ENCODE measurements at regions not wholly inside any gene's neighbourhood (a gene's known extent, or its start where the extent isn't known, plus 50 kb on each side); places are given as distances from the start of the nearest gene placed in this dataset.

GRCh38 chr10:107444443-107444842, 279.9 kb upstream of the SORCS1 start:
- no peak overlapping the region for H3K27ac ChIP-seq (ENCODE audit: low read depth, low read length)
- ChIA-PET RAD21 (ENCODE audit: low non-redundant PET in 1 of 2, low total read pairs in 2 of 2, uncharacterized antibody in 2 of 2, unreplicated experiment in 2 of 2) (no interaction called here), POLR2A (no interaction called here), CTCF (no interaction called here)
- H3K4me2 ChIP-seq (ENCODE audit: low read length): no peak overlapping the region
- TF ChIP-seq ELF1 (IDR thresholded peaks at IDR 0.05; ENCODE audit: borderline replicate concordance, low read depth): no peak
- TF ChIP-seq CEBPB (IDR thresholded peaks at IDR 0.05; ENCODE audit: low read depth): no peak
- TF ChIP-seq POLR2A (IDR thresholded peaks at IDR 0.05; ENCODE audit: borderline replicate concordance, extremely low read depth, insufficient read depth, insufficient read length): no peak
- no peak for TF ChIP-seq MAX (IDR thresholded peaks at IDR 0.05)
- no peak for TF ChIP-seq ZNF274 (IDR thresholded peaks at IDR 0.05; ENCODE audit: low read depth, low read length)
- no peak for TF ChIP-seq RAD21 (IDR thresholded peaks at IDR 0.05; ENCODE audit: low read depth)
- no peak for TF ChIP-seq REST (IDR thresholded peaks at IDR 0.05; ENCODE audit: low read depth)
- TF ChIP-seq SRF (IDR thresholded peaks at IDR 0.05; ENCODE audit: low read depth): no peak
- no peak for TF ChIP-seq ATF3 (IDR thresholded peaks at IDR 0.05)
- no peak for TF ChIP-seq EGR1 (IDR thresholded peaks at IDR 0.05; ENCODE audit: low read depth)
- TF ChIP-seq SP1 (IDR thresholded peaks at IDR 0.05; ENCODE audit: low read depth): no peak
- no peak for TF ChIP-seq SIN3A (IDR thresholded peaks at IDR 0.05; ENCODE audit: low read depth)
- TF ChIP-seq YY1 (IDR thresholded peaks at IDR 0.05; ENCODE audit: extremely low read depth, insufficient replicate concordance, low read depth, low read length): no peak
- TF ChIP-seq EZH2phosphoT487 (IDR thresholded peaks at IDR 0.05; ENCODE audit: borderline replicate concordance): no peak
- TF ChIP-seq CBX3 (IDR thresholded peaks at IDR 0.05; ENCODE audit: low read depth): no peak
- no peak for TF ChIP-seq TCF7L2 (IDR thresholded peaks at IDR 0.05; ENCODE audit: borderline replicate concordance, extremely low read depth, insufficient read depth, insufficient read length)
- TF ChIP-seq ZBTB33 (IDR thresholded peaks at IDR 0.05; ENCODE audit: extremely low read depth, insufficient replicate concordance, low read length): no peak
- TF ChIP-seq EZH2 (IDR thresholded peaks at IDR 0.05): no peak
- no peak for TF ChIP-seq POLR2AphosphoS5 (IDR thresholded peaks at IDR 0.05; ENCODE audit: low read depth, low read length)
- no peaks in the 10 kb centered on the region for H4K20me1 ChIP-seq (ENCODE audit: insufficient read depth)
- no peaks in the 10 kb centered on the region for H3K36me3 ChIP-seq (ENCODE audit: control insufficient read depth in 1 of 2, insufficient read depth in 2 of 2, low read length in 2 of 2)
- BruUV-seq (replicated peaks): no TSS peak
- H3K4me1 ChIP-seq (ENCODE audit: control insufficient read depth in 1 of 2, insufficient read depth in 2 of 2, low read length in 2 of 2): no peaks in the 10 kb centered on the region
- no peak overlapping the region for H2AFZ ChIP-seq (ENCODE audit: low read depth, low read length, poor library complexity, severe bottlenecking)
- DNase-seq (ENCODE audit: low read depth, low spot score) (no peak), ATAC-seq (no peak)
- H3K9me2 ChIP-seq (ENCODE audit: insufficient read depth): no peaks in the 10 kb centered on the region
- H3K4me3 ChIP-seq (replicated peaks in 1 of 2; ENCODE audit: low read depth in 1 of 2, low read length in 2 of 2): no peak overlapping the region
- H3K79me2 ChIP-seq (ENCODE audit: insufficient read depth, low read length): no peaks in the 10 kb centered on the region
- H3K27me3 ChIP-seq (ENCODE audit: insufficient read depth, low read length): no peaks in the 10 kb centered on the region
- intact Hi-C loops (cut with micrococcal nuclease): no loop called here
- no peak overlapping the region for H3K9ac ChIP-seq (ENCODE audit: low read length)
- H3K9me3 ChIP-seq (ENCODE audit: control insufficient read depth in 1 of 2, insufficient read depth in 1 of 2, low read depth in 1 of 2, low read length in 2 of 2): peaks cover 44 to 50% of the 10 kb centered on the region in 2 experiments

Data from HCT116 (cell line).